Epithelial cell of esophagus (primary cell): ENCODE measurements at regions not wholly inside any gene's neighbourhood (a gene's known extent, or its start where the extent isn't known, plus 50 kb on each side); places are given as distances from the start of the nearest gene placed in this dataset.

Source experiments
- DNase-seq: peaks from one replicate; pipeline ENCODE4 v3.0.0; 2010; ENCODE audit warnings: low read depth
- H3K4me3 ChIP-seq: 2 replicates; pipeline ENCODE4 v1.5.1; 2011; ENCODE audit warnings: mild to moderate bottlenecking, low read length, control low read depth
- CTCF ChIP-seq: IDR thresholded peaks from 2 replicates; pipeline ENCODE4 v1.5.1; 2011; ENCODE audit warnings: low read depth, mild to moderate bottlenecking, low read length, control low read depth, inconsistent platforms; ENCODE audit not compliant: insufficient read depth; ENCODE audit errors: missing control alignments

- H3K4me3 ChIP-seq: no peak overlapping the region
- no peak for TF ChIP-seq CTCF
- DNase-seq: no peak
Measured at GRCh38 chr17:74006371-74006770, 197.1 kb upstream of the RPL38 start.

GRCh38 chr17:74008196-74008595 is 195.3 kb upstream of the RPL38 start:
- DNase-seq: no peak
- TF ChIP-seq CTCF: no peak
- H3K4me3 ChIP-seq: no peak overlapping the region

GRCh38 chr17:74009056-74009625 is 194.3 kb upstream of the RPL38 start:
- DNase-seq: no peak
- TF ChIP-seq CTCF: no peak
- H3K4me3 ChIP-seq: no peak overlapping the region

GRCh38 chr17:74010903-74011302 is 192.6 kb upstream of the RPL38 start:
- no peak for TF ChIP-seq CTCF

GRCh38 chr17:74011966-74012365 is 191.5 kb upstream of the RPL38 start:
- H3K4me3 ChIP-seq: no peak overlapping the region
- no peak for DNase-seq
- no peak for TF ChIP-seq CTCF

More at GRCh38 chr17:74010903-74011302, 192.6 kb upstream of the RPL38 start:
- H3K4me3 ChIP-seq: no peak overlapping the region
- DNase-seq: no peak

- DNase-seq: no peak
- TF ChIP-seq CTCF: no peak
- no peak overlapping the region for H3K4me3 ChIP-seq
Measured at GRCh38 chr17:74012465-74012864, 191.0 kb upstream of the RPL38 start.

GRCh38 chr17:74015316-74015715 is 188.2 kb upstream of the RPL38 start:
- H3K4me3 ChIP-seq: no peak overlapping the region
- no peak for TF ChIP-seq CTCF
- DNase-seq: no peak
